ENCODE measurements at regions not wholly inside any gene's neighbourhood (a gene's known extent, or its start where the extent isn't known, plus 50 kb on each side); places are given as distances from the start of the nearest gene placed in this dataset.

GRCh38 chr5:152309926-152310450 is 95.1 kb downstream of the NMUR2 start:
- no peak for TF ChIP-seq MAX (IDR thresholded peaks at IDR 0.05)
- no peak for TF ChIP-seq ZBTB7A (IDR thresholded peaks at IDR 0.05; ENCODE audit: low read depth)
- no peak for TF ChIP-seq NFIC (IDR thresholded peaks at IDR 0.05)
- no peak for TF ChIP-seq TAF1 (IDR thresholded peaks at IDR 0.05; ENCODE audit: low read depth)
- TF ChIP-seq CEBPB (IDR thresholded peaks at IDR 0.05), result no peak
- TF ChIP-seq RAD21 (IDR thresholded peaks at IDR 0.05; ENCODE audit: low read depth), result no peak

- TF ChIP-seq TCF12 (IDR thresholded peaks at IDR 0.05; ENCODE audit: low read depth) (no peak), YY1 (IDR thresholded peaks at IDR 0.05; ENCODE audit: low read depth) (no peak), RAD21 (IDR thresholded peaks at IDR 0.05; ENCODE audit: low read depth) (no peak), TEAD4 (IDR thresholded peaks at IDR 0.05) (no peak), EP300 (IDR thresholded peaks at IDR 0.05; ENCODE audit: borderline replicate concordance) (no peak), TAF1 (IDR thresholded peaks at IDR 0.05; ENCODE audit: low read depth) (no peak)
Observed at GRCh38 chr5:152306386-152306785, 98.7 kb downstream of the NMUR2 start.

GRCh38 chr5:152305525-152305924 is 99.6 kb downstream of the NMUR2 start:
- TF ChIP-seq CEBPB (IDR thresholded peaks at IDR 0.05), result no peak
- no peak for TF ChIP-seq ZBTB7A (IDR thresholded peaks at IDR 0.05; ENCODE audit: low read depth)
- no peak for TF ChIP-seq FOXM1 (IDR thresholded peaks at IDR 0.05; ENCODE audit: borderline replicate concordance, low read depth)
- no peak for TF ChIP-seq TAF1 (IDR thresholded peaks at IDR 0.05; ENCODE audit: low read depth)
- no peak for TF ChIP-seq CREB1 (IDR thresholded peaks at IDR 0.05; ENCODE audit: low read depth)
- no peak for TF ChIP-seq EGR1 (IDR thresholded peaks at IDR 0.05)
- TF ChIP-seq YY1 (IDR thresholded peaks at IDR 0.05; ENCODE audit: low read depth), result no peak
- TF ChIP-seq USF1 (IDR thresholded peaks at IDR 0.05), result no peak
- TF ChIP-seq RAD21 (IDR thresholded peaks at IDR 0.05; ENCODE audit: low read depth), result no peak
- no peak for TF ChIP-seq REST (IDR thresholded peaks at IDR 0.05; ENCODE audit: low read depth)
- no peak for TF ChIP-seq TCF12 (IDR thresholded peaks at IDR 0.05; ENCODE audit: low read depth)
- no peak for TF ChIP-seq MAX (IDR thresholded peaks at IDR 0.05)
- TF ChIP-seq EP300 (IDR thresholded peaks at IDR 0.05; ENCODE audit: borderline replicate concordance), result no peak
- TF ChIP-seq NFIC (IDR thresholded peaks at IDR 0.05), result no peak
- no peak for TF ChIP-seq TEAD4 (IDR thresholded peaks at IDR 0.05)

GRCh38 chr5:152303841-152304240 is 101.2 kb downstream of the NMUR2 start:
- TF ChIP-seq CEBPB (IDR thresholded peaks at IDR 0.05), result no peak
- TF ChIP-seq EGR1 (IDR thresholded peaks at IDR 0.05), result no peak
- TF ChIP-seq TCF12 (IDR thresholded peaks at IDR 0.05; ENCODE audit: low read depth), result no peak
- no peak for TF ChIP-seq REST (IDR thresholded peaks at IDR 0.05; ENCODE audit: low read depth)
- no peak for TF ChIP-seq USF1 (IDR thresholded peaks at IDR 0.05)
- no peak for TF ChIP-seq RAD21 (IDR thresholded peaks at IDR 0.05; ENCODE audit: low read depth)
- TF ChIP-seq NFIC (IDR thresholded peaks at IDR 0.05), result no peak
- no peak for TF ChIP-seq TEAD4 (IDR thresholded peaks at IDR 0.05)
- TF ChIP-seq FOXM1 (IDR thresholded peaks at IDR 0.05; ENCODE audit: borderline replicate concordance, low read depth), result no peak
- no peak for TF ChIP-seq YY1 (IDR thresholded peaks at IDR 0.05; ENCODE audit: low read depth)
- no peak for TF ChIP-seq ZBTB7A (IDR thresholded peaks at IDR 0.05; ENCODE audit: low read depth)
- no peak for TF ChIP-seq MAX (IDR thresholded peaks at IDR 0.05)
- TF ChIP-seq CREB1 (IDR thresholded peaks at IDR 0.05; ENCODE audit: low read depth), result no peak

GRCh38 chr5:152297866-152298265 is 107.2 kb downstream of the NMUR2 start:
- TF ChIP-seq FOXM1 (IDR thresholded peaks at IDR 0.05; ENCODE audit: borderline replicate concordance, low read depth) (no peak), EP300 (IDR thresholded peaks at IDR 0.05; ENCODE audit: borderline replicate concordance) (no peak)

- no peak for TF ChIP-seq TCF12 (IDR thresholded peaks at IDR 0.05; ENCODE audit: low read depth)
- TF ChIP-seq CREB1 (IDR thresholded peaks at IDR 0.05; ENCODE audit: low read depth), result no peak
- no peak for TF ChIP-seq YY1 (IDR thresholded peaks at IDR 0.05; ENCODE audit: low read depth)
- TF ChIP-seq EP300 (IDR thresholded peaks at IDR 0.05; ENCODE audit: borderline replicate concordance), result no peak
- TF ChIP-seq REST (IDR thresholded peaks at IDR 0.05; ENCODE audit: low read depth), result no peak
- no peak for TF ChIP-seq EGR1 (IDR thresholded peaks at IDR 0.05)
- TF ChIP-seq USF1 (IDR thresholded peaks at IDR 0.05), result no peak
- TF ChIP-seq CEBPB (IDR thresholded peaks at IDR 0.05), result no peak
- no peak for TF ChIP-seq FOXM1 (IDR thresholded peaks at IDR 0.05; ENCODE audit: borderline replicate concordance, low read depth)
- TF ChIP-seq TAF1 (IDR thresholded peaks at IDR 0.05; ENCODE audit: low read depth), result no peak
- no peak for TF ChIP-seq TEAD4 (IDR thresholded peaks at IDR 0.05)
- no peak for TF ChIP-seq MAX (IDR thresholded peaks at IDR 0.05)
- no peak for TF ChIP-seq NFIC (IDR thresholded peaks at IDR 0.05)
- no peak for TF ChIP-seq ZBTB7A (IDR thresholded peaks at IDR 0.05; ENCODE audit: low read depth)
- no peak for TF ChIP-seq RAD21 (IDR thresholded peaks at IDR 0.05; ENCODE audit: low read depth)
Observed at GRCh38 chr5:152293189-152293588, 111.9 kb downstream of the NMUR2 start.

Measured in Ishikawa (cell line).